Esophagus muscularis mucosa (tissue), 4 donors: ENCODE measurements at regions not wholly inside any gene's neighbourhood (a gene's known extent, or its start where the extent isn't known, plus 50 kb on each side); places are given as distances from the start of the nearest gene placed in this dataset.

Source experiments
- EP300 ChIP-seq: sonication (generic); formaldehyde crosslinking; IDR thresholded peaks from one replicate; pipeline ENCODE4 v1.6.1; 2017; ENCODE audit warnings: antibody characterized with exemption
- POLR2A ChIP-seq: fragments of 450-650 bp; IDR thresholded peaks from one replicate; pipeline ENCODE4 v1.6.1; 2017; ENCODE audit warnings: antibody characterized with exemption, moderate library complexity, mild to moderate bottlenecking, low read depth
- POLR2AphosphoS5 ChIP-seq, 2 donors: sonication (generic); formaldehyde crosslinking; IDR thresholded peaks; one replicate each; pipeline ENCODE4 v1.6.1; 2017; ENCODE audit warnings: antibody characterized with exemption in 2 of 2
- TF ChIP-seq, protein P1 (sequence below), 3 experiments: fragments of 200-600 bp in 2 of 3; fragments of 450-650 bp in 1 of 3; sonication (generic) in 2 of 3; IDR thresholded peaks; one replicate each; pipeline ENCODE4 v1.5.1; 2017 to 2019; ENCODE audit warnings: antibody characterized with exemption in 3 of 3, mild to moderate bottlenecking in 2 of 3, moderate library complexity in 1 of 3

GRCh38 chr4:146061610-146062334, 113.7 kb upstream of the LSM6 start:
- TF ChIP-seq, protein P1, sequence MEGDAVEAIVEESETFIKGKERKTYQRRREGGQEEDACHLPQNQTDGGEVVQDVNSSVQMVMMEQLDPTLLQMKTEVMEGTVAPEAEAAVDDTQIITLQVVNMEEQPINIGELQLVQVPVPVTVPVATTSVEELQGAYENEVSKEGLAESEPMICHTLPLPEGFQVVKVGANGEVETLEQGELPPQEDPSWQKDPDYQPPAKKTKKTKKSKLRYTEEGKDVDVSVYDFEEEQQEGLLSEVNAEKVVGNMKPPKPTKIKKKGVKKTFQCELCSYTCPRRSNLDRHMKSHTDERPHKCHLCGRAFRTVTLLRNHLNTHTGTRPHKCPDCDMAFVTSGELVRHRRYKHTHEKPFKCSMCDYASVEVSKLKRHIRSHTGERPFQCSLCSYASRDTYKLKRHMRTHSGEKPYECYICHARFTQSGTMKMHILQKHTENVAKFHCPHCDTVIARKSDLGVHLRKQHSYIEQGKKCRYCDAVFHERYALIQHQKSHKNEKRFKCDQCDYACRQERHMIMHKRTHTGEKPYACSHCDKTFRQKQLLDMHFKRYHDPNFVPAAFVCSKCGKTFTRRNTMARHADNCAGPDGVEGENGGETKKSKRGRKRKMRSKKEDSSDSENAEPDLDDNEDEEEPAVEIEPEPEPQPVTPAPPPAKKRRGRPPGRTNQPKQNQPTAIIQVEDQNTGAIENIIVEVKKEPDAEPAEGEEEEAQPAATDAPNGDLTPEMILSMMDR (IDR thresholded peaks at IDR 0.05) = no peak
- TF ChIP-seq POLR2AphosphoS5 (IDR thresholded peaks at IDR 0.05) = no peak
- no peak for TF ChIP-seq POLR2A
- no peak for TF ChIP-seq EP300
